Activated CD8-positive, alpha-beta T cell treated with anti-CD3 and anti-CD28 coated beads for 36 hours (primary cell): ENCODE measurements at regions not wholly inside any gene's neighbourhood (a gene's known extent, or its start where the extent isn't known, plus 50 kb on each side); places are given as distances from the start of the nearest gene placed in this dataset.
"Not testable (repeated sequence)": the region's sequence is repeated elsewhere in the genome, so short reads cannot be mapped to it uniquely, and the experiment has no call there.

ENCODE experiments used
- ATAC-seq: fragments of 200-7000 bp; cut with Tn5 transposase; one replicate; pipeline ENCODE4 v1.10.0; 2021; ENCODE audit warnings: mild to moderate bottlenecking, moderate library complexity
- CTCF ChIA-PET: fragments of 350-600 bp; sonication (Branson Sonifier 250); formaldehyde crosslinking; loops from one replicate; lab custom pipeline; 2021; ENCODE audit warnings: antibody characterized with exemption; lab: Charles Lee
- POLR2A ChIA-PET: fragments of 350-600 bp; sonication (Branson Sonifier 250); formaldehyde crosslinking; loops from one replicate; lab custom pipeline; 2021; ENCODE audit warnings: antibody characterized with exemption; lab: Charles Lee
- DNase-seq: peaks from one replicate; pipeline ENCODE4 v3.0.0-alpha.2; 2020
- H3K27ac Mint-ChIP-seq: one replicate; pipeline ENCODE4 v1.8.0; 2021; ENCODE audit warnings: mild to moderate bottlenecking, mixed read lengths
- H3K27me3 Mint-ChIP-seq: one replicate; pipeline ENCODE4 v1.8.0; 2021; ENCODE audit warnings: mixed read lengths
- H3K36me3 Mint-ChIP-seq: one replicate; pipeline ENCODE4 v1.8.0; 2021; ENCODE audit warnings: low read depth, mixed read lengths
- H3K4me1 Mint-ChIP-seq: one replicate; pipeline ENCODE4 v1.8.0; 2021; ENCODE audit warnings: low read depth, mixed read lengths
- H3K4me3 Mint-ChIP-seq: one replicate; pipeline ENCODE4 v1.8.0; 2021; ENCODE audit warnings: mild to moderate bottlenecking, moderate library complexity, mixed read lengths
- H3K9me3 Mint-ChIP-seq: one replicate; pipeline ENCODE4 v1.8.0; 2021; ENCODE audit warnings: mixed read lengths
- intact Hi-C: fragments of 100-400 bp; cut with micrococcal nuclease; formaldehyde crosslinking; loops from one replicate; pipeline ENCODE4 v1.10.0; 2022
- TF ChIP-seq, protein P1 (sequence below): fragments of 200-600 bp; IDR thresholded peaks from one replicate; pipeline ENCODE4 v1.8.0; 2022; ENCODE audit warnings: antibody characterized with exemption, mild to moderate bottlenecking

DNA sequence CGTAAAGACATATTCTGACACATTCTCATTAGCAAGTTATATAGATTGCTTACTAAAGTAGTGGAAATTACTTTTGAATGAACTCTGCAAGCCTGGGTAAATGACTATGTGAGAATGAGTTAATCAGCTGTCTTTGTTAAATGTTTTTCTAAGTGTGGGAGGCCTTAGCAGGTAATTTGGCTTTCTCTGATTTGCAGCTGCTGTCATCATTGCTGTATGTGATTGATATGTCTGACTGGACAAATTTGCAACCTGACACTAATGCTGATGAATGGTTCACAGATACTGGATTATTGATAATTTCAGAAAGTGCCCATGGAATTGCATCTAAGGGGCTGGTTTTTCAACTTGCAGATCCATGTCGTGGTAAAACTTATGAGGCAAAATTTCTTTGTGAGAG is 372.2 kb upstream of the SGO1 start:
- intact Hi-C loops, result no loop called here
- Mint-ChIP-seq H3K36me3 (no peaks in the 10 kb centered on the region), H3K4me1 (no peaks in the 10 kb centered on the region), H3K4me3 (no peak overlapping the region), H3K27me3 (no peaks in the 10 kb centered on the region), H3K9me3 (peaks cover 5% of the 10 kb centered on the region), H3K27ac (no peak overlapping the region)
- ATAC-seq (no peak), DNase-seq (no peak)
- TF ChIP-seq, protein P1, sequence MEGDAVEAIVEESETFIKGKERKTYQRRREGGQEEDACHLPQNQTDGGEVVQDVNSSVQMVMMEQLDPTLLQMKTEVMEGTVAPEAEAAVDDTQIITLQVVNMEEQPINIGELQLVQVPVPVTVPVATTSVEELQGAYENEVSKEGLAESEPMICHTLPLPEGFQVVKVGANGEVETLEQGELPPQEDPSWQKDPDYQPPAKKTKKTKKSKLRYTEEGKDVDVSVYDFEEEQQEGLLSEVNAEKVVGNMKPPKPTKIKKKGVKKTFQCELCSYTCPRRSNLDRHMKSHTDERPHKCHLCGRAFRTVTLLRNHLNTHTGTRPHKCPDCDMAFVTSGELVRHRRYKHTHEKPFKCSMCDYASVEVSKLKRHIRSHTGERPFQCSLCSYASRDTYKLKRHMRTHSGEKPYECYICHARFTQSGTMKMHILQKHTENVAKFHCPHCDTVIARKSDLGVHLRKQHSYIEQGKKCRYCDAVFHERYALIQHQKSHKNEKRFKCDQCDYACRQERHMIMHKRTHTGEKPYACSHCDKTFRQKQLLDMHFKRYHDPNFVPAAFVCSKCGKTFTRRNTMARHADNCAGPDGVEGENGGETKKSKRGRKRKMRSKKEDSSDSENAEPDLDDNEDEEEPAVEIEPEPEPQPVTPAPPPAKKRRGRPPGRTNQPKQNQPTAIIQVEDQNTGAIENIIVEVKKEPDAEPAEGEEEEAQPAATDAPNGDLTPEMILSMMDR, result no peak
- ChIA-PET POLR2A (no interaction called here), CTCF (no interaction called here)

DNA sequence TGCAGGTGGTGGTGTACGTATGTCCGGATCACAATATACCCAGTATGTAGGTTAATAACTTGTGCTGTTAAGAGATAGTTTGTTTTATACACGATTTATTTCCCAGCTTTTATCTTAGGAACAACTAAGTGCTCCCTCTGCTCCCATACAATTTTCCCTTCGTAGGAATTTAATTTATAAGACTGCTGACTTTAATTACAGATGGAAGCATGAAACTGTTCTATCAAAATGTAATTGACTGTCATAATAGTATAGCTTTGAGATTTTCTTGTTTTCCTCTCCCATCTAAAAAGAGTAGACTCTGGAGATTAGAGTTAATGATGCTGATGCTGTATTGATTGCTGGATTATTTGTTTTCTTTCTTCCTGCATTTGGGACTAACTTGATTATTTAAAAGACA is 370.7 kb upstream of the SGO1 start:
- ATAC-seq (no peak), DNase-seq (no peak)
- intact Hi-C loops, result no loop called here
- no peaks in the 10 kb centered on the region for H3K4me1 Mint-ChIP-seq
- H3K27me3 Mint-ChIP-seq, result no peaks in the 10 kb centered on the region
- H3K27ac Mint-ChIP-seq, result no peak overlapping the region
- CTCF ChIA-PET, result no interaction called here
- H3K4me3 Mint-ChIP-seq, result no peak overlapping the region
- TF ChIP-seq, protein P1, result no peak
- POLR2A ChIA-PET, result interaction anchor here (0.6 kb wide), 1 partner anchor 15 kb away, joined by 3 read pairs; no protein-coding TSS in a partner anchor
- H3K36me3 Mint-ChIP-seq, result no peaks in the 10 kb centered on the region
- peaks cover 2% of the 10 kb centered on the region for H3K9me3 Mint-ChIP-seq

DNA sequence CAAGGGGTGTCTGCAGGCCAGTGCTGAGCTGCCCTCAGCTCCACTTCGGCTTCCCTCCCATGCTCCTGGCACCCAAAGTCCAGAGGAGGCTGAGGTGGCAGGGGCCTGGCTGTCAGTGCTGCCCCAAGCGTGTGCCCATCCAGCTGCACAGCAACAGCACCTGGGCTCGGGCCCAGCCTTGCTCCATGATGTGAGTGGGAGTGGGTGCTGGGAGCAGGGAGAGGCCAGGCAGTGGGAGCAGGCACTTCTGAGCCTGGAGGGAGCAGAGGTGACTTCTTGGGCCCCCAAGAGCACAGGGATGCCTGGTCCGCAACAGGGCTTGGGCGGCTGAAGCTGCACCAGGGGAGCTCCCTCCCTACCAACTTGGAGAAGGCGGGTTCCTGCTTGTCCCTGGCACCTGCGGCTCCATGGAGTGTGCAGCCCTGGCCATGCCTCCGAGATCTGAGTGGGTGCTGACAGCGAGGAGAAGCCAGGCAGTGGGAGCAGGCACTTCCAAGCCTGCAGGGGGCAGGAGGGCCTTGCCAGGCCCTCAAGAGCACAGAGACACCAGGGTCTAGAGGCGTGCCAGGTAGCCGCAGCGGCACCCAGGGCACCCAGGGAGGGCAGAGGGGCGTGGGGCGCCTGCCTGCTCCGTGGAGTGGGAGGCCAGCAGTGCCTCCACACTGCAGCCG is 366.7 kb upstream of the SGO1 start:
- Mint-ChIP-seq H3K4me3 (no peak overlapping the region), H3K27me3 (no peaks in the 10 kb centered on the region), H3K4me1 (no peaks in the 10 kb centered on the region), H3K9me3 (peaks cover 4% of the 10 kb centered on the region), H3K36me3 (no peaks in the 10 kb centered on the region), H3K27ac (no peak overlapping the region)
- no peak for ATAC-seq
- intact Hi-C loops, result no loop called here
- ChIA-PET CTCF (no interaction called here), POLR2A (no interaction called here)
- DNase-seq, result no peak
- TF ChIP-seq, protein P1, result no peak

DNA sequence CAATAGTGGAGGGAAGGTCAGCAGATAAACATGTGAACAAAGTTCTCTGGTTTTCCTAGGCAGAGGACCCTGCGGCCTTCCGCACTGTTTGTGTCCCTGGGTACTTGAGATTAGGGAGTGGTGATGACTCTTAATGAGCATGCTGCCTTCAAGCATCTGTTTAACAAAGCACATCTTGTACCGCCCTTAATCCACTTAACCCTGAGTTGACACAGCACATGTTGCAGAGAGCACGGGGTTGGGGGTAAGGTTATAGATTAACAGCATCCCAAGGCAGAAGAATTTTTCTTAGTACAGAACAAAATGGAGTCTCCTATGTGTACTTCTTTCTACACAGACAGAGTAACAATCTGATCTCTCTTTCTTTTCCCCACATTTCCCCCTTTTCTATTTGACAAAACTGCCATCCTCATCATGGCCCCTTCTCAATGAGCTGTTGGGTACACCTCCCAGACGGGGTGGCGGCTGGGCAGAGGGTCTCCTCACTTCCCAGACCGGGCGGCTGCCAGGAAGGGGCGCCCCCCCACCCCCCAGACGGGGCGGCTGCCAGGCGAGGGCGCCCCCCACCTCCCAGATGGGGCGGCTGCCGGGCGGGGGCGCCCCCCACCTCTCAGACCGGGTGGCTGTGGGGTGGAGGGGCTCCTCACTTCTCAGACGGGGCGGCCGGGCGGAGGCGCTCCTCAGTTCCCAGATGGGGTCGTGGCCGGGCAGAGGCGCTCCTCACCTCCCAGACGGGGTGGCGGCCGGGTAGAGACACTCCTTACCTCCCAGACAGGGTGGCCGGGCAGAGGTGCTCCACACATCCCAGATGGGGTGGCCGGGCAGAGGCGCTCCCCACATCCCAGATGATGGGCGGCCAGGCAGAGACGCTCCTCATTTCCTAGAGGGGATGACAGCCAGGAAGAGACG is 361.6 kb upstream of the SGO1 start:
- H3K9me3 Mint-ChIP-seq, result peaks cover 11% of the 10 kb centered on the region
- intact Hi-C loops, CTCF ChIA-PET, ATAC-seq, H3K36me3 Mint-ChIP-seq, POLR2A ChIA-PET, DNase-seq, H3K27me3 Mint-ChIP-seq, H3K4me3 Mint-ChIP-seq, H3K27ac Mint-ChIP-seq, H3K4me1 Mint-ChIP-seq: not testable (repeated sequence)

DNA sequence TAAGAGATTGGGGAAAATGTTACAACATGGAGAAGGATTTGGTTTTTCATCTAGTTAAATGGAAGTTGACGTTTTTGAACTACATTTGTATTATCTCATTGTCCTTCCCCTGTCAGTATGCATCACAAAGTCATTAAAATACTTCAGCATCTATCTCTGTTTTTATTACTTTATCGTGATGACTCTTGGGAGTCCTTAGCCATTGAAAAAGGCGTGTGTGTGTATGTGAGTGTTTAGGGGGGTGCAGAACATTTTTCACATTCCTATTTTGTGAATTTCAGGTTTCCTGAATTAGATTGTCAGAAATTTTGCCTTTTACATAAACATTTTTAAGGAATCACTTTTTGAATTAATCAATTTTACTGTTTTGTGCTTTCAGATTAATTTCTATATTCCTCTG is 360.6 kb upstream of the SGO1 start:
- peaks cover 11% of the 10 kb centered on the region for H3K9me3 Mint-ChIP-seq
- no peak overlapping the region for H3K27ac Mint-ChIP-seq
- POLR2A ChIA-PET, result no interaction called here
- intact Hi-C loops, result no loop called here
- no peaks in the 10 kb centered on the region for H3K27me3 Mint-ChIP-seq
- ATAC-seq, result no peak
- CTCF ChIA-PET, result no interaction called here
- no peak overlapping the region for H3K4me3 Mint-ChIP-seq
- TF ChIP-seq, protein P1, result no peak
- no peak for DNase-seq
- H3K36me3 Mint-ChIP-seq, result peaks cover 2% of the 10 kb centered on the region
- no peaks in the 10 kb centered on the region for H3K4me1 Mint-ChIP-seq
